GM23248 (cell line): ENCODE measurements at regions not wholly inside any gene's neighbourhood (a gene's known extent, or its start where the extent isn't known, plus 50 kb on each side); places are given as distances from the start of the nearest gene placed in this dataset.

Source experiments
- EZH2 ChIP-seq: fragments of 200-600 bp; sonication (generic); IDR thresholded peaks from 2 replicates; pipeline ENCODE4 v1.6.1; 2018; ENCODE audit warnings: antibody characterized with exemption, mild to moderate bottlenecking; ENCODE audit not compliant: insufficient read depth, poor library complexity, severe bottlenecking
- EZH2phosphoT487 ChIP-seq: fragments of 200-600 bp; sonication (generic); IDR thresholded peaks from 2 replicates; pipeline ENCODE4 v1.6.1; 2018; ENCODE audit warnings: antibody characterized with exemption, moderate library complexity, mild to moderate bottlenecking, low read depth; ENCODE audit not compliant: insufficient read depth

DNA sequence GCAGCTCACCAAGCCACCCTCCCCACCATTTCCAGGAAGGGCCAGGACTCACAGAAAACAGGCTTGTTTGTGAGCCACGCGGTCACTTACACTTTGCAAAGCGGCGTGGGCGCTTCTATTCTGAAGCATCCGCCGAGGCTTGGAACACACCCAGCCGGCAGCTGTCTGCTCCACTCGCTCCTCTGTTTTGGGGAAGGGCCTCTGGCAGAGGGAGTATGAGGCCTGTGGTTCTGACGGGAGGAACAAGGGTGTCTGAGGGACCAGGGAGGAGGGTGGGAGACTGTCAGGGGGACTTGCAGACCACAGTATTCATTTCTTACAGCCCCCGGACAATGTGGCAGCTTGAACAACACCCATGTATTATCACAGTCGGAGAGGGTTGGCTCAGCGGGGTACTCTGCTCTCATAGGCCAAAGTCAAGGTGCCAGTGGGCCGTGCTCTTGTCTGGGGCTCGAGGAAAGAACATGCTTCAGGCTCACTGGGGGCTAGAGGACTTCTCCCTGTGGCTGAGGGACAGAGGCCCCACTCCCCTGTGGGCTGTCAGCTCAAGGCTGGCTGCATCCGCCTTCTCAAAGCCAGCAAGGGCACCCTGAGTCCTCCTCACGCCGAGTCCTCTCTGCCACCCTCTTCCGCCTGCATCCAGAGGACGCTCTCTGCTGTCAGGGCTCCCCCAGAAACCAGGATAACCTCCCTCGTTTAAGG, 60.4 kb upstream of the FAM20C start:
- TF ChIP-seq EZH2phosphoT487 (no peak), EZH2 (no peak)
